ENCODE measurements at regions not wholly inside any gene's neighbourhood (a gene's known extent, or its start where the extent isn't known, plus 50 kb on each side); places are given as distances from the start of the nearest gene placed in this dataset.

- DNase-seq, result no peak
- H3K27ac Mint-ChIP-seq, result no peak overlapping the region
- H3K27me3 Mint-ChIP-seq (ENCODE audit: low read depth, poor library complexity), result peaks cover 6% of the 10 kb centered on the region
- H3K4me3 Mint-ChIP-seq, result no peak overlapping the region
- H3K36me3 Mint-ChIP-seq (ENCODE audit: low read depth), result no peaks in the 10 kb centered on the region
- no peaks in the 10 kb centered on the region for H3K9me3 Mint-ChIP-seq
- TF ChIP-seq CTCF (IDR thresholded peaks at IDR 0.05), result no peak
- no peaks in the 10 kb centered on the region for H3K4me1 Mint-ChIP-seq
Observed at GRCh38 chr11:105296806-105297205, 157.2 kb upstream of the CARD18 start.

GRCh38 chr11:105296386-105296785, 156.8 kb upstream of the CARD18 start:
- Mint-ChIP-seq H3K9me3 (no peaks in the 10 kb centered on the region), H3K4me1 (no peaks in the 10 kb centered on the region), H3K36me3 (ENCODE audit: low read depth) (no peaks in the 10 kb centered on the region), H3K27ac (no peak overlapping the region), H3K4me3 (no peak overlapping the region), H3K27me3 (ENCODE audit: low read depth, poor library complexity) (peaks cover 6% of the 10 kb centered on the region)
- DNase-seq, result no peak
- TF ChIP-seq CTCF (IDR thresholded peaks at IDR 0.05), result no peak

- no peaks in the 10 kb centered on the region for H3K4me1 Mint-ChIP-seq
- no peaks in the 10 kb centered on the region for H3K9me3 Mint-ChIP-seq
- H3K36me3 Mint-ChIP-seq (ENCODE audit: low read depth), result no peaks in the 10 kb centered on the region
- H3K27me3 Mint-ChIP-seq (ENCODE audit: low read depth, poor library complexity), result peaks cover 2% of the 10 kb centered on the region
- no peak for DNase-seq
- H3K4me3 Mint-ChIP-seq, result no peak overlapping the region
- no peak overlapping the region for H3K27ac Mint-ChIP-seq
- TF ChIP-seq CTCF (IDR thresholded peaks at IDR 0.05), result no peak
Observed at GRCh38 chr11:105282658-105283057, 143.1 kb upstream of the CARD18 start.

GRCh38 chr11:105274631-105275030, 135.1 kb upstream of the CARD18 start:
- no peaks in the 10 kb centered on the region for H3K9me3 Mint-ChIP-seq
- no peaks in the 10 kb centered on the region for H3K4me1 Mint-ChIP-seq
- no peak for DNase-seq
- no peak overlapping the region for H3K4me3 Mint-ChIP-seq
- no peak for TF ChIP-seq CTCF (IDR thresholded peaks at IDR 0.05)
- no peak overlapping the region for H3K27ac Mint-ChIP-seq
- H3K36me3 Mint-ChIP-seq (ENCODE audit: low read depth), result no peaks in the 10 kb centered on the region
- peaks cover 4% of the 10 kb centered on the region for H3K27me3 Mint-ChIP-seq (ENCODE audit: low read depth, poor library complexity)

- Mint-ChIP-seq H3K27ac (no peak overlapping the region), H3K4me1 (no peaks in the 10 kb centered on the region), H3K27me3 (ENCODE audit: low read depth, poor library complexity) (peaks cover 4% of the 10 kb centered on the region), H3K9me3 (no peaks in the 10 kb centered on the region), H3K36me3 (ENCODE audit: low read depth) (no peaks in the 10 kb centered on the region), H3K4me3 (no peak overlapping the region)
- DNase-seq, result no peak
- TF ChIP-seq CTCF (IDR thresholded peaks at IDR 0.05), result no peak
Observed at GRCh38 chr11:105273660-105274280, 134.2 kb upstream of the CARD18 start.

GRCh38 chr11:105269862-105270261, 130.3 kb upstream of the CARD18 start:
- H3K4me1 Mint-ChIP-seq, result no peaks in the 10 kb centered on the region
- no peaks in the 10 kb centered on the region for H3K36me3 Mint-ChIP-seq (ENCODE audit: low read depth)
- no peaks in the 10 kb centered on the region for H3K9me3 Mint-ChIP-seq
- DNase-seq, result no peak
- no peak overlapping the region for H3K27ac Mint-ChIP-seq
- no peak overlapping the region for H3K4me3 Mint-ChIP-seq
- no peak for TF ChIP-seq CTCF (IDR thresholded peaks at IDR 0.05)
- peaks cover 3% of the 10 kb centered on the region for H3K27me3 Mint-ChIP-seq (ENCODE audit: low read depth, poor library complexity)
